ENCODE measurements at regions not wholly inside any gene's neighbourhood (a gene's known extent, or its start where the extent isn't known, plus 50 kb on each side); places are given as distances from the start of the nearest gene placed in this dataset.

GRCh38 chr2:78718473-78718872 is 307.0 kb upstream of the REG3G start:
- Histone ChIP-seq H3K9me3 (ENCODE audit: control insufficient read depth, insufficient read depth, low read length) (no peaks in the 10 kb centered on the region), H3K27me3 (ENCODE audit: control insufficient read depth, insufficient read depth, low read length) (no peaks in the 10 kb centered on the region), H3K4me3 (ENCODE audit: low read length) (no peak overlapping the region), H3K4me1 (ENCODE audit: control insufficient read depth, insufficient read depth, low read length) (no peaks in the 10 kb centered on the region), H3K27ac (ENCODE audit: low read length) (no peak overlapping the region), H3K36me3 (ENCODE audit: control insufficient read depth, insufficient read depth, low read length) (no peaks in the 10 kb centered on the region)
- no CpG with 5 or more reads among the region's 1 CpG for WGBS (ENCODE audit: insufficient coverage)
- intact Hi-C loops (cut with micrococcal nuclease), result no loop called here
- ATAC-seq, result no peak
- DNase-seq, result no peak
- Mint-ChIP-seq H3K36me3 (no peaks in the 10 kb centered on the region), H3K4me3 (no peak overlapping the region), H3K27ac (no peak overlapping the region), H3K4me1 (no peaks in the 10 kb centered on the region), H3K27me3 (ENCODE audit: low read depth in 2 of 2) (no peaks in the 10 kb centered on the region), H3K9me3 (peaks cover 7 to 14% of the 10 kb centered on the region in 2 donors)
- no peak for TF ChIP-seq CTCF (IDR thresholded peaks at IDR 0.05)

- H3K27ac ChIP-seq (ENCODE audit: low read length), result no peak overlapping the region
- no peak for DNase-seq
- H3K9me3 Mint-ChIP-seq, result peaks cover 14 to 21% of the 10 kb centered on the region in 2 donors
- no peak for TF ChIP-seq CTCF (IDR thresholded peaks at IDR 0.05)
- no peak overlapping the region for H3K4me3 ChIP-seq (ENCODE audit: low read length)
- H3K36me3 ChIP-seq (ENCODE audit: control insufficient read depth, insufficient read depth, low read length), result no peaks in the 10 kb centered on the region
- intact Hi-C loops (cut with micrococcal nuclease), result no loop called here
- H3K4me1 ChIP-seq (ENCODE audit: control insufficient read depth, insufficient read depth, low read length), result no peaks in the 10 kb centered on the region
- no peaks in the 10 kb centered on the region for H3K27me3 ChIP-seq (ENCODE audit: control insufficient read depth, insufficient read depth, low read length)
- H3K4me1 Mint-ChIP-seq, result no peaks in the 10 kb centered on the region
- no peaks in the 10 kb centered on the region for H3K9me3 ChIP-seq (ENCODE audit: control insufficient read depth, insufficient read depth, low read length)
- H3K27ac Mint-ChIP-seq, result no peak overlapping the region
- WGBS (ENCODE audit: insufficient coverage), result 76% methylated on average over 3 of the region's 7 CpGs
- ATAC-seq, result no peak
- H3K27me3 Mint-ChIP-seq (ENCODE audit: low read depth in 2 of 2), result no peaks in the 10 kb centered on the region
- no peak overlapping the region for H3K4me3 Mint-ChIP-seq
- peaks cover 9% of the 10 kb centered on the region for H3K36me3 Mint-ChIP-seq
Measured at GRCh38 chr2:78721355-78722033, 304.0 kb upstream of the REG3G start.

- Histone ChIP-seq H3K36me3 (ENCODE audit: control insufficient read depth, insufficient read depth, low read length) (no peaks in the 10 kb centered on the region), H3K27ac (ENCODE audit: low read length) (no peak overlapping the region), H3K4me1 (ENCODE audit: control insufficient read depth, insufficient read depth, low read length) (no peaks in the 10 kb centered on the region), H3K4me3 (ENCODE audit: low read length) (no peak overlapping the region), H3K9me3 (ENCODE audit: control insufficient read depth, insufficient read depth, low read length) (no peaks in the 10 kb centered on the region), H3K27me3 (ENCODE audit: control insufficient read depth, insufficient read depth, low read length) (no peaks in the 10 kb centered on the region)
- Mint-ChIP-seq H3K4me3 (no peak overlapping the region), H3K27ac (no peak overlapping the region), H3K4me1 (no peaks in the 10 kb centered on the region), H3K36me3 (peaks cover 20% of the 10 kb centered on the region), H3K27me3 (ENCODE audit: low read depth in 2 of 2) (no peaks in the 10 kb centered on the region), H3K9me3 (peaks cover 6 to 13% of the 10 kb centered on the region in 2 donors)
- intact Hi-C loops (cut with micrococcal nuclease), result no loop called here
- DNase-seq (no peak), ATAC-seq (no peak)
- 84% methylated on average over 3 of the region's 3 CpGs for WGBS (ENCODE audit: insufficient coverage)
- no peak for TF ChIP-seq CTCF (IDR thresholded peaks at IDR 0.05)
Measured at GRCh38 chr2:78734221-78734620, 291.3 kb upstream of the REG3G start.

DNA sequence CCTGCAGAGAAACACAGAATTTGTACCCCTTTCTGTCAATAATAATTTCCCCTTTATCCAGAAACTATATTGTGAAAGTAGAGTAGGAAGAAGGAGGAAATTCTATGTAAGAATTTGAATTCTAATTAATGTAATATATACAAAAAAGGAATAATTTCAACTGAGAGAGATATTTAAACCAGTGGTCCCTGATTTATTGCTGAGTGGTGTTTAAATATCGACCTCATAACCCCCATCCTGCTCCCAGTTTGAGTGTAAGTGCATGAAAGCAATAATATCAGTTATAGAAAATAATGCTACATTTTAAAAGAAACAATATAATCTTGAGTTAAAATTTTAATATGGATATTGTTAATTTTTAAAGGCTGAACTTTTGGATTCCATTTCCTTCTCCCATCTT is 286.2 kb upstream of the REG3G start:
- Mint-ChIP-seq H3K27ac (no peak overlapping the region), H3K36me3 (peaks cover 28% of the 10 kb centered on the region), H3K4me3 (no peak overlapping the region), H3K4me1 (no peaks in the 10 kb centered on the region), H3K9me3 (peaks cover 19 to 20% of the 10 kb centered on the region in 2 donors), H3K27me3 (ENCODE audit: low read depth in 2 of 2) (no peaks in the 10 kb centered on the region)
- no peak for ATAC-seq
- TF ChIP-seq CTCF (IDR thresholded peaks at IDR 0.05), result no peak
- WGBS (ENCODE audit: insufficient coverage), result no CpG with 5 or more reads among the region's 1 CpG
- no peaks in the 10 kb centered on the region for H3K27me3 ChIP-seq (ENCODE audit: control insufficient read depth, insufficient read depth, low read length)
- no peaks in the 10 kb centered on the region for H3K4me1 ChIP-seq (ENCODE audit: control insufficient read depth, insufficient read depth, low read length)
- no peaks in the 10 kb centered on the region for H3K9me3 ChIP-seq (ENCODE audit: control insufficient read depth, insufficient read depth, low read length)
- no peak for DNase-seq
- H3K27ac ChIP-seq (ENCODE audit: low read length), result no peak overlapping the region
- no peak overlapping the region for H3K4me3 ChIP-seq (ENCODE audit: low read length)
- intact Hi-C loops (cut with micrococcal nuclease), result no loop called here
- no peaks in the 10 kb centered on the region for H3K36me3 ChIP-seq (ENCODE audit: control insufficient read depth, insufficient read depth, low read length)

All from natural killer cell (primary cell).